ENCODE measurements at regions not wholly inside any gene's neighbourhood (a gene's known extent, or its start where the extent isn't known, plus 50 kb on each side); places are given as distances from the start of the nearest gene placed in this dataset.

GRCh38 chr12:45626965-45627364 is 102.5 kb upstream of the ARID2 start:
- DNase-seq (ENCODE audit: low read depth in 1 of 2, low spot score in 1 of 2), result no peak

GRCh38 chr12:45627407-45628069 is 102.0 kb upstream of the ARID2 start:
- no peak for DNase-seq (ENCODE audit: low read depth in 1 of 2, low spot score in 1 of 2)

GRCh38 chr12:45629292-45629691 is 100.2 kb upstream of the ARID2 start:
- DNase-seq (ENCODE audit: low read depth in 1 of 2, low spot score in 1 of 2), result no peak

GRCh38 chr12:45633733-45634132 is 95.8 kb upstream of the ARID2 start:
- DNase-seq (ENCODE audit: low read depth in 1 of 2, low spot score in 1 of 2), result no peak

- no peak for DNase-seq (ENCODE audit: low read depth in 1 of 2, low spot score in 1 of 2)
Observed at GRCh38 chr12:45634273-45634917, 95.1 kb upstream of the ARID2 start.

- no peak for DNase-seq (ENCODE audit: low read depth in 1 of 2, low spot score in 1 of 2)
Observed at GRCh38 chr12:45637242-45637641, 92.3 kb upstream of the ARID2 start.

DNA sequence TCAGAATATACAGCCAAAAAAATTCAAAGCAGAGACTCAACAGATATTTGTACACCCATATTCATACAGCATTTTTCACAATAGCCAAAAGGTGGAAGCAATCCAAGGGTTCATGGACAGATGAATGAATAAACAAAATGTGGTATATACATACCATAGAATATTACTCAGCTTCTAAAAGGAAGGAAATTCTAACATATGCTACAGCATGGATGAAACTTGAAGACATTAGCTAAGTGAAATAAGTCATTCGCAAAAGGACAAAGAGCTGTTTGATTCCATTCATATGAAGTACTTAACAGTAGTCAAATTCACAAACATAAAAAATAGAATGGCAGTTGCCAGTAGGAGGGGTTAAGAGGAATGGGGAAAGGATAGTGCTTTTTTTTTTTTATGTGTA is 91.8 kb upstream of the ARID2 start:
- DNase-seq (ENCODE audit: low read depth in 1 of 2, low spot score in 1 of 2), result no peak

DNA sequence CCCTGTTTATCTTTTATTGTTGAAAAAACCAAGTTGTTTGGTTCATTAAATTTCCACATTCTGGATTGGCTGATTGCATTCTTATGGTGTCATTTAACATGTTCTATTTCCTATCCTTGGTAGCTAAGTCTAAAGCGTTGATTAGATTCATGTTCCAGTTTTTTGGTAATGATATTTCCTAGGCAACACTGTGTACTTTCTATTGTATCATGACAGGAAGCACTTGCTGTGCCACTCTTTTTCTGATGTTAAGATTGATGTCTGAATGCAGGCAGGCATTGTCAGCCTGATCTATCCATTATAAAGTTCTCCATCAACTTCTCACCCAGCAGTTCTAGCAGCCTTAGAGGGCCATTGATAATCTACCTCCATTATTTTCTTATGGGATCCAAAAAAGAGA is 91.1 kb upstream of the ARID2 start:
- DNase-seq (ENCODE audit: low read depth in 1 of 2, low spot score in 1 of 2), result no peak

DNA sequence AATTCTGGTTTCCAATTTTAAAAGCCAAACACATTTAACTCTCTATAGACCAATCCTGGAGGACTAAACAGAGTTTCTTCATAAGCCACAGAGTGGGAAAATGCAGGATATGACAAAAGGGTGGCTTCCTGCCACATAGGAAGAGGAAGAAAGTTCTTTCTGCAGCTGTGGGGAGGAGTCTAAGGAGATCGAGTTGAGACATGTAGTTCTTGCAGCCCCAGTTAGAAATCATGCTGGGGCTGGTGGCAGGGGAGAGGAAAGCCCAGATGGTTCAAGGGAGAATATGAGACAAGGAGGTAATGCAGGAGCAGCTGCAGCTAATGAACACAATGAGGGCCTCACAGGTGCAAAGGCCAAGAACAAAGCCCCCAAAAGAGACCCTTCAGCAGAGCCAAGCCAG is 85.0 kb upstream of the ARID2 start:
- DNase-seq (ENCODE audit: low read depth in 1 of 2, low spot score in 1 of 2), result no peak

DNA sequence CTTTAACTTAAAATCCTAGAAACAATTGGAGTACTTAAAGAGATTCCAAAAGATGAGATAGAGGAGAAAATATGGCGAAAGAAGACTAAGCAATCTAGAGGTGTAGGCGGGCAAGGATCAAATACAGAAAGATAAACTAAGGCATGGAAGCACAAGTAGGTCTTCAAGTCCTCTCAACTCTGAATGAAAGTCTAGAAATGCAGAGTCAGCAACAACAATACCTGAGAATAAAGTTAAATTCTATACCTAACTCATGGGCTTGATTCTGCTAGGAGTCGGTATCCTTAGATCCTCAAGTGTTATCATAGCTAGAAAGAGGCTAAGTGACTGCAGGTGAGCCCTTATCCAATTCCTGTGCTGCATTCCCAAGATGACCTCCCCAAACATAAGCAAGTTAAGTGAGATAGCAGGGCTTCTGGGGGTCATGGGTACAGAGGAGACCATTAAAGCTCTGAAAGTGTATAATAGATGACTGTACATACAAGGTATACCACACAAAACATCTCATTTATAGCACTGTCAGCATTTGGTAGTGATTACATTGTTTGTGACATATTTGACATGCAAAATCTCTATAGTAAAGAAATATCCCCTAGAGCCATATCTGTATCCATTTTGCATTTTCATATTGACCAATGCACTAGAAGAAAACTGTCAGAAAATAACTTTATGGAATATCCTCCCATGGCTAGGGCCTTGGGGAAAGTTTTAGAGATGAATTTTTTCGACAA is 82.5 kb upstream of the ARID2 start:
- no peak for DNase-seq (ENCODE audit: low read depth in 1 of 2, low spot score in 1 of 2)

DNA sequence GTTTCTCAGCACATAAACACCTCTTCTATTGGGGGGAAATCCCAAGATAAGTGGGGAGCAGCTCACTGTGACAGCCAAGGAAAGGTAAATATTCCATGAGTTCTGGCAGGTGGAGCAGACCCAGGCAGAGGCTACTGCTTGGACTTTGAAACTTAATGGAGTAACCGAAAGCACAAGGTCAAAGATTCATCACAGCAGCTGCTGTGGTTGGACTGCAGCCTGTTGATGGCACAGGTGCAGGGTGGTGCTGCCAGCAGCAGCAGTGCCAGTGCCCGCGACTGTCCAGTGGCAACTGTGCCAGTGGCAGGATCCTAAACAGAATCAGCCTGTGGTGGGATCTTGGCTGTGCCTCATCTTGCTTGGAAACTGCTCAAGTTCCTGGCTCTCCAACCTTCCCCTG is 81.4 kb upstream of the ARID2 start:
- no peak for DNase-seq (ENCODE audit: low read depth in 1 of 2, low spot score in 1 of 2)

- no peak for DNase-seq (ENCODE audit: low read depth in 1 of 2, low spot score in 1 of 2)
Observed at GRCh38 chr12:45651029-45651428, 78.5 kb upstream of the ARID2 start.

- no peak for DNase-seq (ENCODE audit: low read depth in 1 of 2, low spot score in 1 of 2)
Observed at GRCh38 chr12:45654002-45654665, 75.4 kb upstream of the ARID2 start.

DNA sequence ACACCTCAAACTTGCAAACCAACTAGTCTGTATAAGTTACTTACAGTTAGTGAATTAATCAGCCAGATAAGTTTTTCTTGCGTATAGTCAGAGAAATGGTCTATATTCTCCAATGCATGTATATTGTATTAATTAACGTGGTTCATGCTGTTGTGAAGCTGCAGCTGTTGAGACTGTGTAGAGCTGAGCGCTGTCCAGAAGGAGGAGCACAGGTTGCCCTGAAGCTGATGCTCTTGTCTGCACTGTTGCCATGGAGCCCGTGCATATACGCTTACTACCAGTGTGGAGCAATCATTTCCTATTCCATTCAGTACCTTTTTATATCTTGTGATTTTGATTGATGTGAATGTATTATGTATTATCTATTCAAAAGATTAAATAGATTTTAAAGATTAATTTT is 74.3 kb upstream of the ARID2 start:
- DNase-seq (ENCODE audit: low read depth in 1 of 2, low spot score in 1 of 2), result peak in 1 of 2 donors; percentile 17

DNA sequence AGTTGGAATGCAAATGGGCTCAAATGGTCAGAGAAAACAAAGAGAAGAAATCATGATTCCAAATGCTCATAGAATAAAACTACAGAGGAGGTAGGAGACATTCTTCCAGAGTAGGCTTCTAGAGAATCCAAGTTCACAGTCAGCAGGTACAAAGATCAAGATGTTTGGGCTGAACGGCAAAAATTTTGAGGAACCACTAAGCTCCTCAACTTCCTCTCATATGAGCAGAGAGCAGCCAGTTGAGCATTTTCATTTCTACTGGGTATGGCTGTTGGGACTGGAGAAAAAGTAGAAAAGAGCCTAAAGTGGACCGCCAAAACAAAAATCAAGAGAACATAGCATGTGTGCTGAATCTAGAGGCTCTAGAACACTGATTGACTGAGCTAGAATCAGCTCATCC is 73.8 kb upstream of the ARID2 start:
- no peak for DNase-seq (ENCODE audit: low read depth in 1 of 2, low spot score in 1 of 2)

- DNase-seq (ENCODE audit: low read depth in 1 of 2, low spot score in 1 of 2), result no peak
Observed at GRCh38 chr12:45658020-45658419, 71.5 kb upstream of the ARID2 start.

DNA sequence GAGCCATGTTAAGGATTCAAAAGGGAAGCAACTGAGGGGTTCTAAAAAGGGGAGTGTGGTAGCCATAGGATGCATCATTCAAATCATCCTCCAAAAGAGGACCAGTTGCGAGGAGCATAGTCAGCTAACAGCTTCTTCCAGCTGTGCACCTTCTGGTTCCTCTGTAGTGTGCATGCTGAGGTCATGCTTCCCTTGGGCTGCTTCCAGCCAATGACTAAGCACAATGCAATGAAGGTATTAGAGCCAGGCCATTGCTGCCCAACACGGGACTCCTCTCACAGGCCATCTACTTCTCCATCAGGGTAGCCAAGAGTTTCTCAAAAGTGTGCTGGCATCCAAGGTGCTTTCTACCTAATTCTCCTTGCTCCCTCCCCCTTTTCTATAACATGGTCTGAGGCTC is 69.2 kb upstream of the ARID2 start:
- DNase-seq (ENCODE audit: low read depth in 1 of 2, low spot score in 1 of 2), result no peak

GRCh38 chr12:45663455-45663854 is 66.1 kb upstream of the ARID2 start:
- DNase-seq (ENCODE audit: low read depth in 1 of 2, low spot score in 1 of 2), result no peak

DNA sequence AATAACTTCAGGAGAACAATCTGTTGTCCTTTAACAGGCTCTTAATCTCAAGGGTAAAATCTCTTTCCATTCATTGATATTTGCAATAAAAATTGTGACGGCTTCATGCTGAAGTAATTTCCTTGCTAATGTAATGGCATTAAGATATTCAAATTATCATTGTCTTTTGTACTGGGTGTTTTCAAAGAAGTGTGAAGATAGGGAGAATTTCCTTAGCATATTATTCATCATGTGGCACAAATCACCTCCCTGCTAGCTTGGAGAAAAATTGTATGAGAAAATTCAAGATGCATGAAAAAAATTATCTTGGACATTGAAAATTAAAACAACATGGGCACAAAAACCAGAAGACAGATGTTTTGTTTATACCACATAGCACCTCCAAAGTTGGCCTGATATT is 63.6 kb upstream of the ARID2 start:
- no peak for DNase-seq (ENCODE audit: low read depth in 1 of 2, low spot score in 1 of 2)

DNA sequence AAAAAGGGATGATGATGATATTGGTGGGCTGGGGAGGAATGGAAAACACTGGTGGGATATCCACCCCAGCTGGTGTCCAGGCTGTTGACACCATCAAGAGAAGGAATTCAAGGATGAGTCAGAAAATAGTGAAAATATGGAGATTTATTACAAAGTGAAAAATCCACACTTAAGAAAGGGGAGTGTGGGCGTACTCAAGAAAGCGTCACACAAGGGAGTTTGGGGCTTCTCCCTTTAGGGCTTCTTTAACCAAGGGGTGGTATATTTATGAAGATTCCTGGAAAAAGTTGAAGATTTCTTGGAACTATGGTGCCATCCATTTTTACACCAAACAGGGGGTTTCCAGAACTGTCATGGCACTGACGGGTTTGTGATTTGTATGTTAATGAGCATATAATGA is 63.1 kb upstream of the ARID2 start:
- no peak for DNase-seq (ENCODE audit: low read depth in 1 of 2, low spot score in 1 of 2)

DNA sequence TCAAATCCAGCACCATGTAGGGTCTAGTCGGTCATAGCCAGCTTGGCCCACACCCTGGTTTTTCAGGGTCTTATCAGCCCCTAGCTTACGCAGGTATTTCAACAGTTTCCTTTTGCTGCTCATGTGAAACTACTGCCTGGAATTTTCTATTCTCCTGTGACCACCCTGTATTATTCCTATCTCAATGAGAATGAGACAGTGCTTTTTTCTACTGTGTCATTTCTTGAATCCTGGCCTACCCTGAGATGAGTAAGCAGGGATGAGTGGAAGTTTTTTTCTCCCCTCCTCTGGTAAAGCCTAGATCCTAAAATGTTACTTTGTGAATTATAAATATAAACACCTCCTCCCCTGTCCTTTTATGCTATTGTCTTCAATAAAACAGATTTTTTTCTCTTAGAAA is 62.7 kb upstream of the ARID2 start:
- DNase-seq (ENCODE audit: low read depth in 1 of 2, low spot score in 1 of 2), result no peak

DNA sequence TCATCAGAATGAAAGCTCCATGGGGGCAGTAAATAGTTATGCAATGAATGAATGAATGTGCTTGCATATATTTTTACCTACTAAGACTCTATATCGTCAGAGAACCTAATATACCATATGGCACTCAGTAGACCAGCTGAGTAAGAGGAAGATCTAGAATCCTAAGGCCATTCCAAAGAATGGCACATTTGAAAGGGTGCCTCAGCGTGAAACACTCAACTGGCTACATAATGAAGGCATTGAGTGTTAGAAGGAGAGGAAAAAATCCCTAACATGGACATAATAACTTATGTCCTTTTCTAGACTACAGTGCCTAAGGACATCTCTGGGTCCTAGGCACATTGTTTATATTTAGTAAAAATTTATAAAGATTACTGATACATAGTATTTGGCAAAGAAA is 61.7 kb upstream of the ARID2 start:
- DNase-seq (ENCODE audit: low read depth in 1 of 2, low spot score in 1 of 2), result no peak
